GM21786 (cell line): ENCODE measurements at regions not wholly inside any gene's neighbourhood (a gene's known extent, or its start where the extent isn't known, plus 50 kb on each side); places are given as distances from the start of the nearest gene placed in this dataset.

Source experiments
- ATAC-seq: cut with Tn5 transposase; IDR thresholded peaks from one replicate; pipeline ENCODE4 v1.9.1; 2021; ENCODE audit not compliant: unreplicated experiment

DNA sequence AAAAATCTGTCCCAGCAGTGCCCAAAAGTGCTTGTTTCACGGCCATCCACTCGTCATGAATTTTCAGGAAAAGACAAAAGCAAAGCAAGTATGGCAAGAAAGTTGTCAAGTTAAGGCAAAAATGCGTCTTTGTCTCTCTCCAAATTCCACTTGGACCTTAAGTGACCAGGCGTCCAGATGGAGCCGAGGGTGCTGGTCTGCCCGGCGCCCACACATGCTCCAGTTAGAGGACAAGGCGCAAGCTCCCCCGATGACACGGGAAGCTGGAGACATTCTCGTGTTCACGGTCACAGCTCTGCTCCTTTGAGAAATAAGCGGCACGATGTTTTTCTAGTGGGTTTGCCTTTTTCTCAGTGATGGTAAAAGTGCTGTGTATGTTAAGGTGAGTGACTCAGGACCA is 219.0 kb downstream of the BRD1 start:
- ATAC-seq = no peak

DNA sequence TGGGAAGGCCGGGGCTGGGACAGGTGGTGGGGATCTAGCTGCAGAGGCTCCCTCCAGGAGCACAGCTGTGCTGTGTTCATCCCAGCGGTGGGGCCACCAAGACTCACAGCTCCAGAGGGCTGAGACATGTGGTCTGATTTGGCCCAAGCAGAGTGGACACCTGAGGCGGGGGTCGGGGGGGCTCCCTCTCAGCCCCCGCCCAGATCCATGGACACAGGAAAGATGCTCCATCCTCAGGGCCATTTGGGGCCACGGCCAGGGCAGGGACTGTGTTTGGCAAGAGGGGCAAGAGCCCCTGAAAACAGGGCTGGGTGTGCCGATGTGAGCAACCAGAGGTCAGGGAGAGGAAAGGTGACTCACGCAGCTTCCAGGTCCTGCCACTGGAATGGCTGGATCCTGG is 219.4 kb downstream of the BRD1 start:
- no peak for ATAC-seq

DNA sequence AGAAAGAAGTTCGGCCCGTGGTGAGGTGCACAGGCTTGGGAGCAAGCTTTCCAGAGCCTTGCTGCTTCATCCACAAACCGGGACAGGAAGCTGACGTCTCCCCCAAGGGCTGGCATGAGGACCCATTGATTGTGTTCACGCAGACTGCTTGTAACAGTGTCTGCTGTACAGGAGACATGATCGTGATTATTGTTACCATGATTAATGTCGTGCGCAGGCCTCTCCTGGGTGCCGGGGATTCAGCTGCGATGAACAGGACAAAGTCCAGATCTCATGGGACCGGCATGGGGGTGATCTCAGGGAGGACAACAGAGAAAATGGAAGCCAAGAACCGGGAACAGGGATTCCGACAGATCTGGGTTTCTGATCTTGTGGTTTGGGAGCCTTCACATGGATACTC is 219.9 kb downstream of the BRD1 start:
- no peak for ATAC-seq

DNA sequence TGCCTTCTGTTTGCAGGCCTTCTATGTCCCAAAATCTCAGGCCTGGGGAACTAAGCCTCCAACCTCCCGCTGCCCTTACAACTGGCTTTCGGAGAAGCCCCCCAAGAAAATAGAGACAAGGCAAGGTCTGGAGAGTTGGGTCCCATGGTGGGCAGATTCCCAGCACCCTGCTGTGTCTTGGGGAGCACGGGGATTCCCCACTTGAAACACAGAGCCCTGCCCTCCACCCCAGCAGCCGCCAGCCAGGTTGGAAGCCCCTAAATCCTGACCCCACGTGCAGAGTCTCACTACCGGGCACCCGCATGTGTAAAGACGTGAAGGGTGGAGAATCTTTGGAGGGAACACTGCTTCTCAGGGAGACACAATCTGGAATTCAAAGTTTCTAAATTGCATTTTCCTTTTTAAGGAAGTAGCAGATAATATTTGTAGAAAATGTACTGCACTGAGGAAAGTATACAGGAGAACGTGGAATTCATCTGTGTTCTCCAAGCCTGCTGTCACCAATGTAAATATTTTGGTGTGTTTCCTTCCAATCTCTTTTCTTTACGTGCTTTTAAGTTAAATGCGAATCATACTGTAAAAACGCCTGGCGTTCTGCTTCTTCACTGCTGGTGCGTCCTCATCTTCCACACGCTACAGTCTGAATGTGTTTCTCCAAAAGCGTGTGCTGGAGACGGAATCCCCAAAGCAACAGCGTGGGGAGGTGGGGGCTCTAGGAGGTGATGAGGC is 220.9 kb downstream of the BRD1 start:
- no peak for ATAC-seq

DNA sequence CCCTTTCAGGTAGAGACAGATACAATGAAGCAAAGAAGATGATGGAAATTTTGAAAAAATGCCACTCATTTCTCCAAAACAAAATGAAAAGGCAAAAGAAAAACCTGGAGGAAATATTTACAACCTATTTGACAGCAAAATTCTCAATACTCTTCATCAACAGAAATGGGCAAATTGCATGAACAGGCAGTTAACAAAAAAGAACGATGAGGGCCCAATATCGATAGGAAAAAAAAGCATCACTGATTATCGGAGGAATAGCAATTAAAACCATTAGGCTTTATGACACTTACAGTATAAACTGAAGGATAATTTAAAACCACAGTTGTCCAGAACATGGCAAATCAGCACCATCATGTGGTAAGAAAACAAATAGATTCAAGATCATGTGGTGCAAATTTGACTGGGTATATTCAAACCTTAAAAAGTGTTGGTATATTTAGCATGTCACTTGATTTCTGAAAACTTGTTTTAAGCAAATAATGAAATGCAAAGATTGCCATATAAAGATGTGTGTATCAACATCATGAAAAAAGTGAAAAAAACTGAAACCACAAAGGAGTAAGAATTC is 222.9 kb downstream of the BRD1 start:
- no peak for ATAC-seq

DNA sequence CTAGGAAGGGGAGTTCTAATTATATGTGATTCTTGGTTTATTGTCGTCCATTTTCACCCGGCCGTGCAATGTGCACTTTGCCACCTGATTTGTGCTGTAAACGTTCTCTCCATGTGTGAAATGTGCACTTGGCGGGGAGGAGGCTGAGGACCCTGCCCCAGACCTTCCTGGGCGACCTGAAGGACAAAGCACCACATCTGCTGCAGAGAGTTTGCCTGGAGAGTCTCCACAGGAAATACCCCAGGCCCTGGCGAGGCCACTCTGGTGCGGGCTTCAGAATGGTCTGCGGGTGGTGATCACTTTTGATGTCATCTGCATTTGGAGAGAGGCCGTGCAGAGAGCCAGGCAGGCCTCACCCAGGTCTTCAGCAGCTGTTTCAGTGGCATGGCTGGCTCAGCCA is 224.7 kb downstream of the BRD1 start:
- ATAC-seq = no peak

DNA sequence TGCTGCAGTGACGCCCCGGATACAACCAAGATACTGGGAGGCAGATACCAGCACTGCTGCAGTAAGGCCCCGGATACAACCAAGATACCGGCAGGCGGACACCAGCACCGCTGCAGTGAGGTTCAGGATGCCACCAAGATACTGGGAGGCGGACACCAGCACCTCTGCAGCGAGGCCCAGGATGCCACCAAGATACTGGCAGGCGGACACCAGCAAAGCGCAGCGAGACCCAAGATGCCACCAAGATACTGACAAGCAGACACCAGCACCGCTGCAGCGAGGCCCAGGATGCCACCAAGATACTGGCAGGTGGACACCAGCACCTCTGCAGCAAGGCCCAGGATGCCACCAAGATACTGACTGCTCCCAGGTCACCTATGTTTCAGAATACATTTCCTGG is 225.2 kb downstream of the BRD1 start:
- no peak for ATAC-seq

DNA sequence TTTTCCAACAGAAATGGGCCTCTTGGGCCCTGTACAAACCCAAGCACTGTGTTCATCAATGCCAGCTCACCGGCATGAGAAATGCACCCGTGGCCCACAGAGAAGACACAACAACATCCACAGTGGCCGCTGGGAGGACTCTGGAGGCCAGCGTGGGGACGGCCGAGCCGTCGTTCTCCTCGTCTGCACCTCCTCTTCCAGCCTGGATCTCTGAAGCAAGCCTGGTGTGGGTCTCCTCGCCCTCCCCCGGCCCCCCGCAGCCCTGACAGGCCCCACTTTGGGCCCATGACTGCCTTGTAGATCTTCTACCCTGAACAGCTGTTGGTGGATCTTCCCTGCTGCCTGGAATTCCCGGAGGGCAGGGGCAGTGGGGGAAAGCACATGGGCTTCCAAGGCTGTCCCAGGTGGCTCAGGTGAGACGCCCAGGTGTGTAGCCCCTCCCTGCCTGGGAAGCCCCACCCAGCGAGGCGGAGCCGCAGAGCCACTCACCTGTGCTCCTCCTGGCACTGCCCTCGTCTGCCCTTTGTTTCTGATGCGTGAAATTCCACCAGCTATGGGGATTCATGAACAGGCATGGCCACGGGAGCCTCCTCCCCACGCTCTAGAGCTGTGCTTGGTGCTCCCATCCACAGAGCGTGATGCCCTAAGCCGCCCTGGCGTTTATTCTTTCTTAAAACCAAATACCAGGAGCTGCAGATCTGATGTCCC is 225.9 kb downstream of the BRD1 start:
- ATAC-seq = no peak

DNA sequence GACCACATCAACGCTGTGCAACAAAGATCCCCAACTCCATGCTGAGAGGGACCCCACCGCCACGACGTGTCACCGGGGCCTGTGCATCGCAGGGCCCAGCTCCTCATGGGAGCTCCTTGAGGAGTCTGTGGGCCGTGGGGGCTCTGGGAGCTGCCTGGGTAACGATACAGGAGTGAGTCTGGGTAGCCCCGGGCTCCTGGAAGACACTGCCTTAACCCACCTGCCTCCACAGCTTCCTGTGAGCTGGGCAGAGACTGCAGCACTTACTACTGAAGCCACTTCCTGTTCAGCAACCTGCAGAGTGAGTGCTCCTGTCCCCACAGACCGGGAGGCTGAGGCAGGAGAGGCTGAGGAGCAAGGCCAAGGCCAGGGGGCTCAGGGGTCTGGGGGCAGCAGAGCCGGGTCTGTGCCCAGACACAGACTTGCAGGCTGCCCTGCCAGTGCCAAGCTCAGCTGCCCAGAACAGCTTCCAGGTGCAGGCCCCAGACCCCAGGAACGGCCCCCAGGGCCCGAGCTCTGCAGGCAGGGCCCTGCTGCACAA is 226.7 kb downstream of the BRD1 start:
- no peak for ATAC-seq

DNA sequence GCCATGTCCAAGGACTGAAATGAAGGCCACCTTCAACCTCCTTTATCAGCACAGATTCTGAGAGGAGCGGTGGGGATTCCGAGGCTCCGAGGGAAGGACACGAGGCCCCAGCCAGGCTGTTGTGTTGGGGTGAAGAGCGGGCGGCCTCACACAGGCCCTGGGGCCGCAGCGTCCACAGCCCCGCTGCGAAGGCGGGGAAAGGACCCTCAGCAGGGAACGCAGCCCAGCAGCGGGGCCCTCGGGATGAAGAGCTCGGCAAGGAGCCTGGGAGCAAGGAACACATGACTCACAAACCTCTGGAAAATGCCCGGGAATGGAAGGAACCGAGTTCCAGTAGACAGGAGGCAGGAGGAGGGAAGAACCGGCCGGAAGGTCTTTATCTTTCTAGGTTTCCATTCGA is 227.2 kb downstream of the BRD1 start:
- no peak for ATAC-seq

DNA sequence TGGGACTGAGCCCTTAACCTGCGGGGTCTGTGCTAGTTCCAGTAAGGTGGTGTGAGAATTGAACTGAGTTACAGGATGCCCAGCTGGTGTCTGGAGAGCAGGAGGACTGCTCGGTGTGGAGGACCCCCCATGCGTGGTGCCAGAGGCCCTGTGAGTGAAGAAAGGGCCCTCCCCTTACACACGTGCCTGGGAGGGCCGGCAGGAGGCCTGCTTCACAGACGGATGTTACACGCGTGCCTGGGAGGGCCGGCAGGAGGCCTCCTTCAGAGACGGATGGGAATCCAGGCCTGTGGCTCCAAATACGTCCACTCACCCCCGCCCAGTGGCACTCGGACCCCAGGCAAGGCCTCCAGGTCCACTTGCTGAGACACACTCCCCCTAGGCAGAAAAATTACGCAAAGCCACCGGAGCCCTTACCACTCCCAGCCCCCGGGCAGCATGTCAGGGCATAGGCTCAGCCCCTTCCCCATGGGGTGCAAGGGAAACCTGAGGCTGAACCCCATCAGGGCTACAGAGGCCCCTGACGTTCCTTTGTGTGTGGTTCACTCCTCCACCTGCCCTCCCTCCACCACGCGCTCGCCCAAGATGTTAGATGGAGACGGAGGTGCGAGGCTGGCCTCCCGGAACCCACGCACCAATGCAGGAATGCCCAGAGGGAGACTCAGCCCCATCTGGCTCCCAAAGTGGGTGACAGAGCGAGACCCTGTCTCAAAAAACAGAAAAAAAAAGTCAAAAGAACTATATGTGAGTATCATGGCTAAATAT is 227.8 kb downstream of the BRD1 start:
- ATAC-seq = no peak

DNA sequence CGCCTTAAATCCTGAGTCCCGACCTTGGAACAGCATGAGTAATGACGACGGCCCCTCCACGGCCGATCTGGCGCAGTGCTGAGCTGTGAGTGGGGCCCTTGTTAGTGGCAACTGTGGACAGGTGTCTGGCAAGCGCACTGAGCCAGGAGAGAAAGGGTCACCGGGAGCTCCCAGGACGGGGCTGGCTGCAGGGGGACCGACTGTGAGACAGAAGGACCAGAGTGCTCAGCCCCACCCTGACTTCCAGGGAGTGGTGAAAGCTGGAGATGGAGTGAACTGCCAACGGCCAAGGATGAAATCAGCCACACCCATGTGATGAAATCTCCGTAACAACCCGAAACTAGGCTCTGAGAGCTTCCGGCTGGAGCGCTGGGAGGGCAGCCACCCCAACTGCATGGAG is 228.6 kb downstream of the BRD1 start:
- no peak for ATAC-seq

DNA sequence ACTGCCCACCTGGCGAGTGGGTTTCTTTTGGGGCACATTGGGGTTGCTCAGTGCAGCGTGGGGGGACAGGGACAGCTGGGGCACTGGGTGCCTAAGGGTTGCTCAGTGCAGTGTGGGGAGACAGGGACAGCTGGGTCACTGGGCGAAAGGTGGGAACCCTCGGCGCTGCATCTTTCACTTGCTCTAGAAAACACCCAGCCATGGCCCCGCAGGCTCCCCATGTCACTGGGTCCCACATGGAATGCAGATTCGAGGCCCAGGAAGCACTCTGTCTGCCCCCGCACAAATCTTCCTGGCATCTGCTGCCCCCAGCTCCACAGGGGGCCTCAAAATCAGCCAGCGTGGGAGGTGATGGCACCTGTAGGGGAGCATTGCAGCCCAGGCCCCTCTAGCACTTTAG is 229.3 kb downstream of the BRD1 start:
- ATAC-seq = no peak

DNA sequence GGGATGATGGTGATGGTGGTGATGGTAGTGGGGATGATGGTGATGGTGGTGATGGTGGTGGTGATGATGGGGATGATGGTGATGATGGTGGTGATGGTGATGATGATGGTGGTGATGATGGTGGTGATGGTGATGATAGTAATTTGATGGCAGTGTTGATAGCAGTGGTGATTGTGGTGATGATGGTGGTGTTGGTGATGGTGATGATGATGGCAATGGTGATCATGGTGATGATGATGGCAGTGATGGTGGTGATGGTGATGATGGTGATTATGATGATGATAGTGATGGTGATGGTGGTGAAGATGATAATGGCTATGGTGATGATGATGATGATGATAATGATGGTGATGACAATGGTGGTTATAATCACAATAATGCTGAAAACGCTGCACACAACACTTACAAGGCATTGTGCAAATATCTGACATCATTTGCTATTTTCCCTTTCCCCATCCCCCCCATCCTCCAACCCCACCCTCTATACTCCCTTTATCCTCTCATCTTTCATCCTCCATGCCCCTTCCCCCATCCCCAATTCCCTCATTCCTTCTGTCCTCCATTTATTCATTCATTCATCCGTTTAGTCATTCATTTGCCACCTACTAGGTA is 230.1 kb downstream of the BRD1 start:
- no peak for ATAC-seq

DNA sequence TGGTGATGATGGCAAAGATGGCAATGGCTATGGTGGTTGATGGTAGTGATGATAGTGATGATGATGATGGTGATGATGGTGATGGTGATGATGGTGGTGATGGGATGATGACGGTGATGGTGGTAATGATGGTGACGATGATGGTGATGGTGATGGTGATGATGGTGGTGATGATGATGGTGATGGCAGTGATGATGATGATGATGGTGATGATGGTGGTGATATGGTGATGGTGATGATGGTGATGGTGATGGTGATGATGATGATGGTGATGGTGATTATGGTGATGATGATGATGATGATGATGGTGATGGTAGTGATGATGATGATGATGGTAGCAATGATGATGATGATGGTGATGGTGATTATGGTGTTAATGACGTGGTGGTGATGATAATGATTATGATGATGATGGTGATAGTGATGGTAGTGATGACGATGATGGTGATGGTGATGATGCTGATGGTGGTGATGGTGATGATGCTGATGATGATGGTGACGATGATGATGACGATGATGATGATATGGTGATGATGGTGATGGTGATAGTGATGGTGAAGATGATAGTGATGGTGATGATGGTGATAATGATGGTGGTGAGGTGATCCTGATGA is 232.1 kb downstream of the BRD1 start:
- ATAC-seq = no peak

DNA sequence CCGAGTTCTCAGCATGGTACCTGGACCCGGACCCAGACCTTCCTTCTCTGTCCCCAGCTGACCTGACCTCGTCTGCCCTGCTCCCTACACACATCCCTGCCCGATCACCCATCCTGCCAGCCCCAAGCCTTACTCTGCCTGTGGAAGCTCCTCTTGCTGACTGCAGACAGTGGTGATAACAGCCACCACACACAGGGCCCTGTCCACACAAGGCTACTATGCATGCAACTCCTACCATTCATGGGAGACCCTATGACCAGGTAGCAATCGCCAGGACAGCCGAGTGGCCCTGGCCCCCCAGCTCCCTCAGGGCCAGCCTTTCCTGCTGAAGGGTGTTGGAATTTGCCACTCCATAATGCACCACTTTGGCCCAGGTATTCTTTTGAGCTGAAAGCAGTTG is 233.6 kb downstream of the BRD1 start:
- no peak for ATAC-seq

DNA sequence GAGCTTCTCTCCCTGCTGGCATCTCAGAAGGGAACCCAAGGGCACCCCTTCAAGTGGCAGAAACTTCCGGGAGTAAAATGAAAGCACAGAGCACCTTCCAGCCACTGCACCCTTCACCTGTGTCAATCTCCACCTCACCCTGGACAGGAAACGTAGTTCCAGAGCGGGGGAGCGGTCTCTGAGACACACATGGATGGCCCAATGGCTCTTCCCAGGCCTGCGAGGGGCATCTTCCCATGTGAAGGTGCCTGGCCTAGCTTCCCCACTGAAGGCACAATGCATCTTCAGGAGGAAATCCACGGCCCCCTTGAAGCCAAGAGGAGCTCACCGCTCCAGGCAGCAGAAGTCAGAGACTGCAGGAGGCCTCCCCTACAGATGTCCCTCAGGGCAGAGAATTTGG is 234.2 kb downstream of the BRD1 start:
- no peak for ATAC-seq

DNA sequence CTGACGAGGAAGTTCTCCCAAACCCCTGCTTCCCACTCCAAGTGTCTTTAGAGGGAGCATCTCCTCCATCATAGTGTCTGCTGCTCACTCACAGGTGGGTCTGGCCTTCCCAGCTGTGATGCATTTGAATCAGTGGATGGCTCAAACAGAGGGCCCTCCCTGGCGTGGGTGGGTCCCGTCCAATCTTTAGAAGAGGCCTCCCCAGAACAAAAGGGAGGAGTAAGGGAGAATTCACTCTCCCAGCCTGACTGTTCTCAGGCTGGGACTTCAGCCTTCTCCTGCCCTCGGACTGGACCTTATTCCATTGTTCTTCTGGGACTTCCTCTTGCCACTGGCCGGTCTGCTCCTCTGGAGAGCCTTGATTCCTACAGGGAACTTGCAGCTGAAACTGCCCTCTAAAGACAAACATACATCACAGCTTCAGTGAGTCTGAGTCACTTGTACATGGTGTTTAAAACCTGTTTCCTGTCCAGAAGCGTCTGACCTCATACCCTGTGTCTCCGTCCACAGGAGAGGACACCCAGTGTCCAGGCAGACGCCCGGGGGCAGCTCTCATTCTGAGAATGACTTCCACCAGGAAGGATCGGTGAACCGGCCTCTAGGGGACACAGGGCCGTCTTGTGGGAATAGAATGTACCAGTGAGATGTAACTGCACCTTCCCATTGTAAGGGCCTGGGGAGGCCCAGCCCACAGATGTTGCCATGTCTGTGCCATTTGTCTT is 234.7 kb downstream of the BRD1 start:
- ATAC-seq = no peak

DNA sequence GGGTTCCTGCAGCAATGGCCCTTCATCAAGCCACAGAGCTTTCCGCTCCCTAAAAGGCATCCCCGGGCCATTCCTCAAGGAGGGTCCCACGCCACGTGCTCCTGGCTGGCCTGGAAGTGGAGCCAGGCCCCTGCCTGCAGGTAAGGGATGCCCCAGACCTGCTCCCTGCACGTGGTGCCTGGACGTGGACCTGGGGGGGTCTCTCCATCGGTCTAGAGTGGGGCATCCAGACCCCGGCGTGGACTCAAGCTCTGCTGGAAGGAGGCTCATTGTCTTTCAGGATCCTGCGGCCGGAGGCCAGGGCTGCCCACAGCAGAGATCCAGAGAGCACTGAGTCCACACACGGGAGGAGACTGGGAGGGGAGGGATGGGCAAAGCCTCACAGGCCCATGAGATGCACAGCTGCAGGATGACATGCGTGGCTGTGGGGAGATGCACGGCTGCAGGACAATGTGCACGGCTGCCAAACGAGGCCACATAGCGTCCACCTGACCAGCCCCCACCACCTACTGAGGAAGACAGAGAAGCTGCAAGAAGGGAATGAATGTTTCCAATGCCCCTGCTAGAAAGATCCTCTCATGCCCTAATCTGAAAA is 236.7 kb downstream of the BRD1 start:
- ATAC-seq = no peak

DNA sequence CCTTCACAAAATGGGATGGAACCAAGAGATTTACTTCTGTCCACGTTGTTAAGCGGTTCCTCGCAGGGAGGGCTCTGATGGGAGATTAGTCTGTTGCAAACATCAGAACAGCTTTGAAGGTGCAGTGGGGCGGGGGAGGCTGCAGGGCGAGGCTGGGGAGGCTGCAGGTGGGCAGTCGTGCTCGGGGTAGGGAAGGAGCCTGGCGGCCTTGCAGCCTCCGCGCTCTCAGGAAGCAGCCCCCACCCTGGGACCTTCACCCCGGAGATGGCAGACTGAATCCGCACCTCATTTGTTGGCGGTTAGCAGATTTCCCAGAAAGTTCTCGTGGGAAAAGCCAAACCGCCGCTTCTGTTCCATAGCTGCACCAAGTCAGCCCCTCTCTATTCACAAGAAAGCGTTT is 237.3 kb downstream of the BRD1 start:
- no peak for ATAC-seq
